ENCODE measurements at regions not wholly inside any gene's neighbourhood (a gene's known extent, or its start where the extent isn't known, plus 50 kb on each side); places are given as distances from the start of the nearest gene placed in this dataset.

DNA sequence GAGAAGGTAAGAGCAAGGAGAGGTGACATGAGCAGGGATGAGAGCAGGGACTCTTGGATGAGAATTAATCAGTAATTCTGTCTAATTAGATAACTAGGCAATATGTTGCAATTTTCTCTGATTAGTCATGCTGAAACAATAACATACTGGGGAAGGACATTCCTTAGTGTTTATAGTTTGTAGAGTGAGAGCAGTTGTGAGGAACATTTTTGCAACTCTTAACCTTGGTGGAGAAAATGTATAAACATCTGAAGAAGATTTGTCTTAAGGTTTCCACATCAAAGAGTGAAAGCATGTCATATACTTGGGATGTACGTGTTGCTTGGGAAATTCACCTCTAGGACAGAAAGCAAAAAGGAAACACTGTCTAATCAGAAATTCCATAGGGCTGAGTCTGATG is 955.4 kb upstream of the FANCL start:
- TF ChIP-seq EZH2 (IDR thresholded peaks at IDR 0.05; ENCODE audit: borderline replicate concordance, low read length), result no peak
- TF ChIP-seq, protein P1, sequence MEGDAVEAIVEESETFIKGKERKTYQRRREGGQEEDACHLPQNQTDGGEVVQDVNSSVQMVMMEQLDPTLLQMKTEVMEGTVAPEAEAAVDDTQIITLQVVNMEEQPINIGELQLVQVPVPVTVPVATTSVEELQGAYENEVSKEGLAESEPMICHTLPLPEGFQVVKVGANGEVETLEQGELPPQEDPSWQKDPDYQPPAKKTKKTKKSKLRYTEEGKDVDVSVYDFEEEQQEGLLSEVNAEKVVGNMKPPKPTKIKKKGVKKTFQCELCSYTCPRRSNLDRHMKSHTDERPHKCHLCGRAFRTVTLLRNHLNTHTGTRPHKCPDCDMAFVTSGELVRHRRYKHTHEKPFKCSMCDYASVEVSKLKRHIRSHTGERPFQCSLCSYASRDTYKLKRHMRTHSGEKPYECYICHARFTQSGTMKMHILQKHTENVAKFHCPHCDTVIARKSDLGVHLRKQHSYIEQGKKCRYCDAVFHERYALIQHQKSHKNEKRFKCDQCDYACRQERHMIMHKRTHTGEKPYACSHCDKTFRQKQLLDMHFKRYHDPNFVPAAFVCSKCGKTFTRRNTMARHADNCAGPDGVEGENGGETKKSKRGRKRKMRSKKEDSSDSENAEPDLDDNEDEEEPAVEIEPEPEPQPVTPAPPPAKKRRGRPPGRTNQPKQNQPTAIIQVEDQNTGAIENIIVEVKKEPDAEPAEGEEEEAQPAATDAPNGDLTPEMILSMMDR (IDR thresholded peaks at IDR 0.05; ENCODE audit: low read length), result no peak

Measured in OCI-LY1 (cell line).